Esophagus muscularis mucosa (tissue), 4 donors: ENCODE measurements at regions not wholly inside any gene's neighbourhood (a gene's known extent, or its start where the extent isn't known, plus 50 kb on each side); places are given as distances from the start of the nearest gene placed in this dataset.

Experiments used
- DNase-seq: peaks from one replicate; pipeline ENCODE4 v3.0.0-alpha.2; 2017; ENCODE audit errors: extremely low spot score
- H3K27ac ChIP-seq, 4 donors: fragments of 200-600 bp; sonication (generic); replicated peaks in 1 of 4; 1 replicate in 3 of 4; 2 replicates in 1 of 4; pipeline ENCODE4 v1.5.1; 2016 to 2019; ENCODE audit warnings: mild to moderate bottlenecking in 1 of 4
- H3K27me3 ChIP-seq, 4 donors: fragments of 200-600 bp; sonication (generic); one replicate each; pipeline versions ENCODE4 v1.5.1 to v1.6.0; 2016 to 2019
- H3K36me3 ChIP-seq, 4 donors: fragments of 200-600 bp; sonication (generic); one replicate each; pipeline ENCODE4 v1.5.1; 2016 to 2019
- H3K4me1 ChIP-seq, 4 donors: fragments of 200-600 bp; sonication (generic); one replicate each; pipeline ENCODE4 v1.5.1; 2016 to 2019
- H3K4me3 ChIP-seq, 4 donors: fragments of 200-600 bp; sonication (generic); 1 replicate in 2 of 4; 2 replicates in 2 of 4; pipeline ENCODE4 v1.5.1; 2016 to 2019; ENCODE audit warnings: mild to moderate bottlenecking in 4 of 4, moderate library complexity in 1 of 4
- H3K9me3 ChIP-seq, 4 donors: fragments of 200-600 bp; sonication (generic); 1 replicate in 3 of 4; 2 replicates in 1 of 4; pipeline ENCODE4 v1.5.1; 2016 to 2019
- EP300 ChIP-seq: sonication (generic); formaldehyde crosslinking; IDR thresholded peaks from one replicate; pipeline ENCODE4 v1.6.1; 2017; ENCODE audit warnings: antibody characterized with exemption
- POLR2A ChIP-seq: fragments of 450-650 bp; IDR thresholded peaks from one replicate; pipeline ENCODE4 v1.6.1; 2017; ENCODE audit warnings: antibody characterized with exemption, moderate library complexity, mild to moderate bottlenecking, low read depth
- POLR2AphosphoS5 ChIP-seq, 2 donors: sonication (generic); formaldehyde crosslinking; IDR thresholded peaks; one replicate each; pipeline ENCODE4 v1.6.1; 2017; ENCODE audit warnings: antibody characterized with exemption in 2 of 2
- WGBS: methylation state at CpG from one replicate; pipeline ENCODE4 v1.1.5; 2018; 5-methylcytosine and 5-hydroxymethylcytosine counted together
- intact Hi-C: fragments of 100-400 bp; cut with DNase I; formaldehyde crosslinking; loops from one replicate; pipeline ENCODE4 v1.15.1; 2023
- TF ChIP-seq, protein P1 (sequence below), 3 experiments: fragments of 200-600 bp in 2 of 3; fragments of 450-650 bp in 1 of 3; sonication (generic) in 2 of 3; IDR thresholded peaks; one replicate each; pipeline ENCODE4 v1.5.1; 2017 to 2019; ENCODE audit warnings: antibody characterized with exemption in 3 of 3, mild to moderate bottlenecking in 2 of 3, moderate library complexity in 1 of 3

- H3K27me3 ChIP-seq = no peaks in the 10 kb centered on the region
- TF ChIP-seq POLR2A = no peak
- TF ChIP-seq, protein P1, sequence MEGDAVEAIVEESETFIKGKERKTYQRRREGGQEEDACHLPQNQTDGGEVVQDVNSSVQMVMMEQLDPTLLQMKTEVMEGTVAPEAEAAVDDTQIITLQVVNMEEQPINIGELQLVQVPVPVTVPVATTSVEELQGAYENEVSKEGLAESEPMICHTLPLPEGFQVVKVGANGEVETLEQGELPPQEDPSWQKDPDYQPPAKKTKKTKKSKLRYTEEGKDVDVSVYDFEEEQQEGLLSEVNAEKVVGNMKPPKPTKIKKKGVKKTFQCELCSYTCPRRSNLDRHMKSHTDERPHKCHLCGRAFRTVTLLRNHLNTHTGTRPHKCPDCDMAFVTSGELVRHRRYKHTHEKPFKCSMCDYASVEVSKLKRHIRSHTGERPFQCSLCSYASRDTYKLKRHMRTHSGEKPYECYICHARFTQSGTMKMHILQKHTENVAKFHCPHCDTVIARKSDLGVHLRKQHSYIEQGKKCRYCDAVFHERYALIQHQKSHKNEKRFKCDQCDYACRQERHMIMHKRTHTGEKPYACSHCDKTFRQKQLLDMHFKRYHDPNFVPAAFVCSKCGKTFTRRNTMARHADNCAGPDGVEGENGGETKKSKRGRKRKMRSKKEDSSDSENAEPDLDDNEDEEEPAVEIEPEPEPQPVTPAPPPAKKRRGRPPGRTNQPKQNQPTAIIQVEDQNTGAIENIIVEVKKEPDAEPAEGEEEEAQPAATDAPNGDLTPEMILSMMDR (IDR thresholded peaks at IDR 0.05) = no peak
- no peak for TF ChIP-seq EP300
- TF ChIP-seq POLR2AphosphoS5 (IDR thresholded peaks at IDR 0.05) = no peak
- H3K9me3 ChIP-seq = peaks cover 0 to 5% (median 0%) of the 10 kb centered on the region in 4 donors
- H3K27ac ChIP-seq = no peak overlapping the region
- no peaks in the 10 kb centered on the region for H3K36me3 ChIP-seq
- 57% methylated on average over 3 of the region's 4 CpGs for WGBS
- no peak for DNase-seq
- H3K4me3 ChIP-seq = no peak overlapping the region
- H3K4me1 ChIP-seq = peaks cover 4 to 15% (median 10%) of the 10 kb centered on the region in 4 donors
- intact Hi-C loops = no loop called here
Measured at GRCh38 chr10:78274491-78274890, 240.8 kb downstream of the RPS24 start.

- Histone ChIP-seq H3K9me3 (peaks cover 0 to 5% (median 0%) of the 10 kb centered on the region in 4 donors), H3K4me1 (peaks cover 4 to 15% (median 10%) of the 10 kb centered on the region in 4 donors), H3K36me3 (no peaks in the 10 kb centered on the region), H3K27ac (no peak overlapping the region), H3K4me3 (no peak overlapping the region), H3K27me3 (no peaks in the 10 kb centered on the region)
- no peak for DNase-seq
- TF ChIP-seq, protein P1 (IDR thresholded peaks at IDR 0.05) = no peak
- no peak for TF ChIP-seq EP300
- TF ChIP-seq POLR2AphosphoS5 (IDR thresholded peaks at IDR 0.05) = no peak
- TF ChIP-seq POLR2A = no peak
- 96% methylated on average over 1 of the region's 1 CpG for WGBS
- intact Hi-C loops = no loop called here
Measured at GRCh38 chr10:78276139-78276538, 242.5 kb downstream of the RPS24 start.

- TF ChIP-seq POLR2AphosphoS5 (IDR thresholded peaks at IDR 0.05) (no peak), EP300 (no peak)
- H3K4me1 ChIP-seq = peaks cover 4 to 15% (median 10%) of the 10 kb centered on the region in 4 donors
- H3K27me3 ChIP-seq = no peaks in the 10 kb centered on the region
- peak overlapping the region; percentile 40 to 76 (median 49) for H3K27ac ChIP-seq
- peaks cover 0 to under 1% (median 0%) of the 10 kb centered on the region in 4 donors for H3K9me3 ChIP-seq
- no peaks in the 10 kb centered on the region for H3K36me3 ChIP-seq
- intact Hi-C loops = no loop called here
- WGBS = 88% methylated on average over 11 of the region's 11 CpGs
- DNase-seq = no peak
- H3K4me3 ChIP-seq = no peak overlapping the region
Measured at GRCh38 chr10:78277314-78278057, 243.8 kb downstream of the RPS24 start.

DNA sequence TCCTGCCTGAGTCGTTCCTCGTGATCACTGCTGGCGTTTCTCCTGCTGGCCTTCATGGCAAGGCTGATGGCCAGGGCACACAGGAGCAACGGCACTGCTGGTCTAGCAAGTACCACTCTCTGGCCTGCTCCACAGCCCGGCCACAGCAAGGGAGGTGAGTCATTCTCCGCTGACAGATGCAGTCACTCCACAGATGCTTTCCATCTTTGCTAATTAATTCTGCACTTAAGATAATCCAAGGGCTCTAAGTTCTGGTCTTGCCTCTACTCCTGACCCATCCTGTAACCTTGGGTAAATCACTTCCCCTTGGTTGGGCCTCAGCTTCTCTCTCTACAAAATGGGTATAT lies 244.4 kb downstream of the RPS24 start:
- Histone ChIP-seq H3K36me3 (no peaks in the 10 kb centered on the region), H3K27me3 (no peaks in the 10 kb centered on the region), H3K4me1 (peaks cover 4 to 15% (median 10%) of the 10 kb centered on the region in 4 donors), H3K27ac (peak overlapping the region in 3 of 4 donors; percentile 35 to 76 (median 57)), H3K4me3 (no peak overlapping the region), H3K9me3 (no peaks in the 10 kb centered on the region)
- WGBS = 48% methylated on average over 6 of the region's 6 CpGs
- intact Hi-C loops = no loop called here
- DNase-seq = no peak
- TF ChIP-seq, protein P1 (IDR thresholded peaks at IDR 0.05) = no peak
- no peak for TF ChIP-seq POLR2A
- TF ChIP-seq POLR2AphosphoS5 (IDR thresholded peaks at IDR 0.05) = peak; percentile 57 to 71
- no peak for TF ChIP-seq EP300

DNA sequence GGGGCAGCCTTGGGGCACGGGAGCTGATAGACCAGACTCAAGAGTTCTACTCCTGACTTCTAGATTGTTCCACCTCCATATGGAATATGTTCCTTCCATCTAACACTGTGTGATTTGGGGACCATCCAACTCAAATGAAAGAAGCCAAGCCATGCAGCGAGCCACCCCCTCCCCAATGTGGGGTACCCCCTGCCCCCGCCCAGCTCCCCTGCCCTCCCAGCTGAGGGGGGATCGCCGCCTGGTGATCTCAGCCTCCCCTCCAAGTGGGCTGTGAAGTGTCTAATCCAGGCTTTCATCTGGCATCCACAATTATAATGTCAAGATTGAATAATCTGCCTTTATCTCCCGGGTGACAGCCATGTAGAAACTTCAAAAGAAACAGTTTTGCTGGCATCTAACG lies 246.1 kb downstream of the RPS24 start:
- no peaks in the 10 kb centered on the region for H3K36me3 ChIP-seq
- DNase-seq = no peak

More for the DNA sequence above, 246.1 kb downstream of the RPS24 start:
- Histone ChIP-seq H3K27me3 (no peaks in the 10 kb centered on the region), H3K4me1 (peaks cover 4 to 15% (median 10%) of the 10 kb centered on the region in 4 donors), H3K9me3 (no peaks in the 10 kb centered on the region), H3K27ac (no peak overlapping the region), H3K4me3 (no peak overlapping the region)
- TF ChIP-seq EP300 (no peak), POLR2A (no peak), POLR2AphosphoS5 (IDR thresholded peaks at IDR 0.05) (no peak)
- TF ChIP-seq, protein P1 (IDR thresholded peaks at IDR 0.05) = no peak
- WGBS = 88% methylated on average over 5 of the region's 7 CpGs
- intact Hi-C loops = no loop called here
